ENCODE measurements at regions not wholly inside any gene's neighbourhood (a gene's known extent, or its start where the extent isn't known, plus 50 kb on each side); places are given as distances from the start of the nearest gene placed in this dataset.

DNA sequence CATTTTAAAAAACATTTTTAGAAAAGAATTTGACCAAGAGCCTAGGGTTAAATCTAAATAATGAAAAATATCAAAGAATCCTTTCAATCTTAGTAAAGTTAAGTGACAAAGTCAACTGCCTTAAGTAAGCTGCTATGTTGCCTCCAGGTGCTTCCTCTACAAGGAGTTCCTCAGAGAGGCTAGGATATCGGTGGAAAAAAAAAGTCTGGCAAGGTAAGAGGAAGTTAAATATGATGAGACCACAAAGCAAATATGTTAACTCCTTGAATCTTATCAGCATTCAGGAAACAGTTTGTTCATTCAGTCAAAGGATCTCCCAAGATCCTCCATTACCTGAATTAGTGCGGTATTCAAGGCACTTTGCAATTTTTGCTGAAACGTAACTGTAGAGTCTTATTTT is 563.5 kb downstream of the PTPRC start:
- no peak overlapping the region for H2AK5ac ChIP-seq (ENCODE audit: low read length, severe bottlenecking)
- no peaks in the 10 kb centered on the region for H3K9me3 ChIP-seq (ENCODE audit: control insufficient read depth, low read length)
- no peak overlapping the region for H2BK5ac ChIP-seq (ENCODE audit: low read depth, low read length, poor library complexity, severe bottlenecking)
- no peak overlapping the region for H2BK15ac ChIP-seq (ENCODE audit: low read depth, poor library complexity, severe bottlenecking)
- H2BK12ac ChIP-seq (ENCODE audit: low read length in 2 of 2) = no peak overlapping the region
- no peak overlapping the region for H3K27ac ChIP-seq (ENCODE audit: low read length, poor library complexity, severe bottlenecking)
- H3K36me3 ChIP-seq (ENCODE audit: control insufficient read depth in 1 of 2, insufficient read depth in 2 of 2, low read depth in 1 of 2, low read length in 2 of 2) = no peaks in the 10 kb centered on the region
- H2AFZ ChIP-seq (ENCODE audit: low read depth, low read length) = no peak overlapping the region
- H3K9ac ChIP-seq (ENCODE audit: low read length) = no peak overlapping the region
- no peak overlapping the region for H4K8ac ChIP-seq (ENCODE audit: low read length)
- no peak overlapping the region for H3K4me2 ChIP-seq (ENCODE audit: low read length, poor library complexity, severe bottlenecking)
- no peak overlapping the region for H3K18ac ChIP-seq (ENCODE audit: low read depth in 1 of 2, low read length in 2 of 2)
- H4K91ac ChIP-seq (ENCODE audit: low read length) = no peak overlapping the region
- DNase-seq = no peak
- H3K4me1 ChIP-seq (ENCODE audit: control insufficient read depth, insufficient read depth, low read depth, low read length) = no peaks in the 10 kb centered on the region
- no peak overlapping the region for H2BK120ac ChIP-seq (ENCODE audit: low read depth, low read length)
- no peak overlapping the region for H3K14ac ChIP-seq (ENCODE audit: low read length in 2 of 2)
- no peak overlapping the region for H3K23ac ChIP-seq (ENCODE audit: low read length in 2 of 2)
- no peaks in the 10 kb centered on the region for H3K79me1 ChIP-seq (replicated peaks; ENCODE audit: low read length, poor library complexity, severe bottlenecking)
- no peaks in the 10 kb centered on the region for H3K27me3 ChIP-seq (ENCODE audit: control insufficient read depth in 1 of 2, insufficient read depth in 1 of 2, low read length in 2 of 2)
- H3K4ac ChIP-seq (ENCODE audit: low read depth in 1 of 2, low read length in 2 of 2) = no peak overlapping the region
- 47% methylated on average over 2 of the region's 3 CpGs for WGBS
- no peak overlapping the region for H3K4me3 ChIP-seq (ENCODE audit: insufficient read depth in 1 of 2, low read depth in 1 of 2, low read length in 2 of 2)

DNA sequence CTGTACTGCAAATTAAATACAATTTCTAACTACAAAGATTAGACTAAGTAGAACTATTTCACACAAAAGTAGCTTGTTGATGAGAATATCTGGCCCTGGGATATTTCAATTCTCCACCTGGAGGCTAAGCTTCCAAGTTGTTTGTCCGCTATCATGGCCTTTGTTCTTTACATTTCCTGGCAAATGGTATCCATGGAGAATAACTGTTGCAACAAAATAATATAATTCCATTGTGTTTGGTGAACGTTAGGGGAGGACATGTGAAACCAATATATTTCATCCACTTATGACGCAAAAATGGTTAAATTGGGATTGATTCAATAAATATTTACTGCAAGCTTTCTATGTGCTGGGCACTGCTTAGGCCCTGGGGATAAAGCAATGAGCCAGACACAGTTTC is 565.4 kb downstream of the PTPRC start:
- Histone ChIP-seq H3K36me3 (ENCODE audit: control insufficient read depth in 1 of 2, insufficient read depth in 2 of 2, low read depth in 1 of 2, low read length in 2 of 2) (no peaks in the 10 kb centered on the region), H3K4me2 (ENCODE audit: low read length, poor library complexity, severe bottlenecking) (no peak overlapping the region), H3K27ac (ENCODE audit: low read length, poor library complexity, severe bottlenecking) (no peak overlapping the region), H2BK120ac (ENCODE audit: low read depth, low read length) (no peak overlapping the region), H2BK15ac (ENCODE audit: low read depth, poor library complexity, severe bottlenecking) (no peak overlapping the region), H3K9me3 (ENCODE audit: control insufficient read depth, low read length) (no peaks in the 10 kb centered on the region), H3K79me1 (replicated peaks; ENCODE audit: low read length, poor library complexity, severe bottlenecking) (no peaks in the 10 kb centered on the region), H3K4me3 (ENCODE audit: insufficient read depth in 1 of 2, low read depth in 1 of 2, low read length in 2 of 2) (no peak overlapping the region), H4K91ac (ENCODE audit: low read length) (no peak overlapping the region), H3K9ac (ENCODE audit: low read length) (no peak overlapping the region), H2BK5ac (ENCODE audit: low read depth, low read length, poor library complexity, severe bottlenecking) (no peak overlapping the region), H2AK5ac (ENCODE audit: low read length, severe bottlenecking) (no peak overlapping the region), H3K4me1 (ENCODE audit: control insufficient read depth, insufficient read depth, low read depth, low read length) (no peaks in the 10 kb centered on the region), H3K4ac (ENCODE audit: low read depth in 1 of 2, low read length in 2 of 2) (no peak overlapping the region), H3K14ac (ENCODE audit: low read length in 2 of 2) (no peak overlapping the region), H2BK12ac (ENCODE audit: low read length in 2 of 2) (no peak overlapping the region), H3K23ac (ENCODE audit: low read length in 2 of 2) (no peak overlapping the region), H3K27me3 (ENCODE audit: control insufficient read depth in 1 of 2, insufficient read depth in 1 of 2, low read length in 2 of 2) (no peaks in the 10 kb centered on the region), H3K18ac (ENCODE audit: low read depth in 1 of 2, low read length in 2 of 2) (no peak overlapping the region), H2AFZ (ENCODE audit: low read depth, low read length) (no peak overlapping the region), H4K8ac (ENCODE audit: low read length) (no peak overlapping the region)
- no peak for DNase-seq
- WGBS = 92% methylated on average over 2 of the region's 3 CpGs

DNA sequence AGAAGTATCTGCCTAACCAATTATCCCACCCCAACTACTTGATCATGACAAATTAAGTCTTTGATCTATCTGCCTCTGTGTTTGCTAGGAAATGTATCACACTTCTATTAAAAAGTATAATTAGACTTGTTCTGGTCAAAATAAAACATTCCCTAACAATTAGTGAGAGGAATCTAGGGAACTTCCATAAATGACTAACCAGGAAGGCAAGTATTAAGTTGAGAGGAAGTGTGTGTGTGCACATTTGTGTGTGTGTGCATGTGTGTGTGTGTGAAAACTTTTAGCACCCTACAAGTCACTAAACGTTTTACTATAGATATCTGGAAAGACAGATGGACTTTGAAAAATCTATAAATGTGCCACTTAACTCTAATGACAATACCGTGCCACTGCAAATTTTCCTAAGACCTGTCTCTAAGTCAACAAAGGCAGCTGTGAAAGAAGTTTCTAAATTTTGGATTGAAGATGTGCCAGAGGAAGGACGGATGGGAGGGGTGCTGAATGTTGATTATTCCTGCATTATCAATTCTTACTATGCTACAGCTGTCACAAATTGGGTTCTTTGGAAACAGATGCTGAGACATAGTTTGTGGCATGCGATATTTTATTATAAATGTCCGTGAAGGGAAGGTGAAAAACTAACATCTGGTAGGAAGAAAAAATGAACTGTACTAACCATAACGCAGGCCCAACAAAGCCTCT is 567.1 kb downstream of the PTPRC start:
- Histone ChIP-seq H2AFZ (ENCODE audit: low read depth, low read length) (no peak overlapping the region), H2BK5ac (ENCODE audit: low read depth, low read length, poor library complexity, severe bottlenecking) (no peak overlapping the region), H3K4me3 (ENCODE audit: insufficient read depth in 1 of 2, low read depth in 1 of 2, low read length in 2 of 2) (no peak overlapping the region), H2BK120ac (ENCODE audit: low read depth, low read length) (no peak overlapping the region), H3K14ac (ENCODE audit: low read length in 2 of 2) (no peak overlapping the region), H3K27ac (ENCODE audit: low read length, poor library complexity, severe bottlenecking) (no peak overlapping the region), H3K9me3 (ENCODE audit: control insufficient read depth, low read length) (no peaks in the 10 kb centered on the region), H3K4me2 (ENCODE audit: low read length, poor library complexity, severe bottlenecking) (no peak overlapping the region), H4K91ac (ENCODE audit: low read length) (no peak overlapping the region), H3K4me1 (ENCODE audit: control insufficient read depth, insufficient read depth, low read depth, low read length) (no peaks in the 10 kb centered on the region), H3K9ac (ENCODE audit: low read length) (no peak overlapping the region), H3K23ac (ENCODE audit: low read length in 2 of 2) (no peak overlapping the region), H2BK15ac (ENCODE audit: low read depth, poor library complexity, severe bottlenecking) (no peak overlapping the region), H4K8ac (ENCODE audit: low read length) (no peak overlapping the region), H3K27me3 (ENCODE audit: control insufficient read depth in 1 of 2, insufficient read depth in 1 of 2, low read length in 2 of 2) (no peaks in the 10 kb centered on the region), H2AK5ac (ENCODE audit: low read length, severe bottlenecking) (no peak overlapping the region), H2BK12ac (ENCODE audit: low read length in 2 of 2) (no peak overlapping the region), H3K36me3 (ENCODE audit: control insufficient read depth in 1 of 2, insufficient read depth in 2 of 2, low read depth in 1 of 2, low read length in 2 of 2) (no peaks in the 10 kb centered on the region), H3K79me1 (replicated peaks; ENCODE audit: low read length, poor library complexity, severe bottlenecking) (no peaks in the 10 kb centered on the region), H3K18ac (ENCODE audit: low read depth in 1 of 2, low read length in 2 of 2) (no peak overlapping the region), H3K4ac (ENCODE audit: low read depth in 1 of 2, low read length in 2 of 2) (no peak overlapping the region)
- 100% methylated on average over 1 of the region's 6 CpGs for WGBS
- no peak for DNase-seq

DNA sequence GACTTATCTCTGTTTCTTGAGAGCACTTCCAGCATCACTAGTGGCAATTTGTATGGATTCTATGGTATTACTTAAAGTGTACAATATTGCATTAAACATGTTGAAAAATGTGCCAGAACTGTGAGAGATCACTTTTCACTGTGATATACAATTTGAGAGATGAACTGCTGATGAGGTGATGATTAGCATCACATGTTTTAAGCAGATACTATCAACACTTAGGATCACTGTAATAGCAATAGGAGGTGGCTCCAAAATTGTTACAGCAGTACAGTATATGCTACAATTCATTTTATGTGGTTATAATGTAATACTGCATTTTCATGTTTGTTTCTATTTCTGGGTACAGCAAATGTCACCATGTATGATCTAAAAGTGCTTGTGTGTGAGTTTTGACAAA is 570.0 kb downstream of the PTPRC start:
- no peaks in the 10 kb centered on the region for H3K9me3 ChIP-seq (ENCODE audit: control insufficient read depth, low read length)
- no peak overlapping the region for H3K4ac ChIP-seq (ENCODE audit: low read depth in 1 of 2, low read length in 2 of 2)
- H3K4me1 ChIP-seq (ENCODE audit: control insufficient read depth, insufficient read depth, low read depth, low read length) = no peaks in the 10 kb centered on the region
- H3K14ac ChIP-seq (ENCODE audit: low read length in 2 of 2) = no peak overlapping the region
- no peak overlapping the region for H3K27ac ChIP-seq (ENCODE audit: low read length, poor library complexity, severe bottlenecking)
- H4K8ac ChIP-seq (ENCODE audit: low read length) = no peak overlapping the region
- no peaks in the 10 kb centered on the region for H3K27me3 ChIP-seq (ENCODE audit: control insufficient read depth in 1 of 2, insufficient read depth in 1 of 2, low read length in 2 of 2)
- H2BK15ac ChIP-seq (ENCODE audit: low read depth, poor library complexity, severe bottlenecking) = no peak overlapping the region
- H3K36me3 ChIP-seq (ENCODE audit: control insufficient read depth in 1 of 2, insufficient read depth in 2 of 2, low read depth in 1 of 2, low read length in 2 of 2) = no peaks in the 10 kb centered on the region
- no peak overlapping the region for H3K4me3 ChIP-seq (ENCODE audit: insufficient read depth in 1 of 2, low read depth in 1 of 2, low read length in 2 of 2)
- no peak overlapping the region for H2BK120ac ChIP-seq (ENCODE audit: low read depth, low read length)
- no peaks in the 10 kb centered on the region for H3K79me1 ChIP-seq (replicated peaks; ENCODE audit: low read length, poor library complexity, severe bottlenecking)
- H3K9ac ChIP-seq (ENCODE audit: low read length) = no peak overlapping the region
- H3K23ac ChIP-seq (ENCODE audit: low read length in 2 of 2) = no peak overlapping the region
- H2AK5ac ChIP-seq (ENCODE audit: low read length, severe bottlenecking) = no peak overlapping the region
- no peak overlapping the region for H2BK12ac ChIP-seq (ENCODE audit: low read length in 2 of 2)
- no peak overlapping the region for H4K91ac ChIP-seq (ENCODE audit: low read length)
- H2BK5ac ChIP-seq (ENCODE audit: low read depth, low read length, poor library complexity, severe bottlenecking) = no peak overlapping the region
- H3K18ac ChIP-seq (ENCODE audit: low read depth in 1 of 2, low read length in 2 of 2) = no peak overlapping the region
- no peak overlapping the region for H3K4me2 ChIP-seq (ENCODE audit: low read length, poor library complexity, severe bottlenecking)
- no peak for DNase-seq
- no peak overlapping the region for H2AFZ ChIP-seq (ENCODE audit: low read depth, low read length)

Measured in mesenchymal stem cell (in vitro differentiated cells and primary cell).